GM13976 (cell line): ENCODE measurements at regions not wholly inside any gene's neighbourhood (a gene's known extent, or its start where the extent isn't known, plus 50 kb on each side); places are given as distances from the start of the nearest gene placed in this dataset.

Experiments used
- DNase-seq: peaks from one replicate; pipeline ENCODE4 v3.0.0; 2012; ENCODE audit warnings: low spot score
- CTCF ChIP-seq: IDR thresholded peaks from 2 replicates; pipeline ENCODE4 v1.5.1; 2012; ENCODE audit warnings: borderline replicate concordance, mild to moderate bottlenecking; ENCODE audit not compliant: insufficient read depth; ENCODE audit errors: extremely low read depth, missing control alignments, control extremely low read depth
- in situ Hi-C: fragments of 300-500 bp; cut with MboI; formaldehyde crosslinking; loops from one replicate; pipeline ENCODE4 v1.12.0; 2022; ENCODE audit warnings: low sequenced_read_pairs, mixed read lengths, inconsistent platforms; ENCODE audit not compliant: unreplicated experiment

GRCh38 chr9:11374926-11375325 is 762.1 kb upstream of the PTPRD start:
- no peak for TF ChIP-seq CTCF
- no peak for DNase-seq
- in situ Hi-C loops, result no loop called here

GRCh38 chr9:11402621-11403020 is 789.8 kb upstream of the PTPRD start:
- no peak for TF ChIP-seq CTCF
- in situ Hi-C loops, result no loop called here
- DNase-seq, result no peak

- no peak for TF ChIP-seq CTCF
- in situ Hi-C loops, result no loop called here
- DNase-seq, result no peak
Measured at GRCh38 chr9:11414241-11414640, 801.4 kb upstream of the PTPRD start.

- in situ Hi-C loops, result no loop called here
- TF ChIP-seq CTCF, result no peak
- no peak for DNase-seq
Measured at GRCh38 chr9:11417782-11418181, 805.0 kb upstream of the PTPRD start.

GRCh38 chr9:11431490-11431889 is 818.7 kb upstream of the PTPRD start:
- no peak for DNase-seq
- in situ Hi-C loops, result no loop called here
- TF ChIP-seq CTCF, result no peak

GRCh38 chr9:11432361-11432760 is 819.6 kb upstream of the PTPRD start:
- DNase-seq, result no peak
- in situ Hi-C loops, result no loop called here
- no peak for TF ChIP-seq CTCF

- in situ Hi-C loops, result no loop called here
- no peak for TF ChIP-seq CTCF
- no peak for DNase-seq
Measured at GRCh38 chr9:11443631-11444030, 830.8 kb upstream of the PTPRD start.
